Astrocyte (in vitro differentiated cells and primary cell): ENCODE measurements at regions not wholly inside any gene's neighbourhood (a gene's known extent, or its start where the extent isn't known, plus 50 kb on each side); places are given as distances from the start of the nearest gene placed in this dataset.

ENCODE experiments used
- DNase-seq: peaks from one replicate; pipeline ENCODE4 v3.0.0-alpha.2; 2010; ENCODE audit warnings: low read depth
- FAIRE-seq: peaks from 2 replicates; lab custom pipeline; 2011; peaks lifted over from hg19 to GRCh38; lab: Jason Lieb, UNC
- H2AFZ ChIP-seq: 2 replicates; pipeline ENCODE4 v1.6.0; 2012; ENCODE audit warnings: low read depth, low read length, inconsistent platforms
- H3K27ac ChIP-seq: 2 replicates; pipeline ENCODE4 v1.5.1; 2011; ENCODE audit warnings: low read depth, low read length, inconsistent platforms
- H3K27me3 ChIP-seq: 2 replicates; pipeline ENCODE4 v1.6.0; 2011; ENCODE audit warnings: low read length, inconsistent platforms; ENCODE audit not compliant: insufficient read depth
- H3K36me3 ChIP-seq: 2 replicates; pipeline ENCODE4 v1.5.1; 2011; ENCODE audit warnings: low read length, inconsistent platforms; ENCODE audit not compliant: insufficient read depth
- H3K4me1 ChIP-seq: 2 replicates; pipeline ENCODE4 v1.5.1; 2011; ENCODE audit warnings: low read length, inconsistent platforms; ENCODE audit not compliant: insufficient read depth
- H3K4me2 ChIP-seq: 2 replicates; pipeline ENCODE4 v1.6.0; 2012; ENCODE audit warnings: low read length, inconsistent platforms
- H3K4me3 ChIP-seq: 2 replicates; pipeline ENCODE4 v1.5.1; 2011; ENCODE audit warnings: low read depth, mild to moderate bottlenecking, low read length, inconsistent platforms; ENCODE audit not compliant: insufficient read depth
- H3K79me2 ChIP-seq: 2 replicates; pipeline ENCODE4 v1.6.0; 2012; ENCODE audit warnings: mild to moderate bottlenecking, low read length, inconsistent platforms; ENCODE audit not compliant: insufficient read depth
- H3K9ac ChIP-seq: 2 replicates; pipeline ENCODE4 v1.6.0; 2012; ENCODE audit warnings: mild to moderate bottlenecking, low read length, inconsistent platforms
- H3K9me3 ChIP-seq: 2 replicates; pipeline ENCODE4 v1.5.1; 2012; ENCODE audit warnings: low read depth, mild to moderate bottlenecking, low read length, inconsistent platforms; ENCODE audit not compliant: insufficient read depth
- H4K20me1 ChIP-seq: 2 replicates; pipeline ENCODE4 v1.6.0; 2012; ENCODE audit warnings: low read length, inconsistent platforms; ENCODE audit not compliant: insufficient read depth
- H3K27ac Mint-ChIP-seq: one replicate; pipeline ENCODE4 v1.8.0; 2021; ENCODE audit warnings: mild to moderate bottlenecking, mixed read lengths; ENCODE audit not compliant: unreplicated experiment
- H3K27me3 Mint-ChIP-seq: one replicate; pipeline ENCODE4 v1.8.0; 2021; ENCODE audit warnings: low read depth, mixed read lengths; ENCODE audit not compliant: unreplicated experiment
- H3K36me3 Mint-ChIP-seq: one replicate; pipeline ENCODE4 v1.8.0; 2021; ENCODE audit warnings: low read depth, mixed read lengths; ENCODE audit not compliant: unreplicated experiment
- H3K4me1 Mint-ChIP-seq: one replicate; pipeline ENCODE4 v1.8.0; 2021; ENCODE audit warnings: low read depth, mixed read lengths; ENCODE audit not compliant: unreplicated experiment
- H3K4me3 Mint-ChIP-seq: one replicate; pipeline ENCODE4 v1.8.0; 2021; ENCODE audit warnings: mild to moderate bottlenecking, moderate library complexity, mixed read lengths; ENCODE audit not compliant: unreplicated experiment
- H3K9me3 Mint-ChIP-seq: one replicate; pipeline ENCODE4 v1.8.0; 2021; ENCODE audit warnings: mild to moderate bottlenecking, mixed read lengths; ENCODE audit not compliant: unreplicated experiment
- EZH2 ChIP-seq: IDR thresholded peaks from 2 replicates; pipeline ENCODE4 v1.6.1; 2012; ENCODE audit warnings: mild to moderate bottlenecking, low read length, inconsistent platforms; ENCODE audit not compliant: insufficient read depth
- TF ChIP-seq, protein P1 (sequence below): IDR thresholded peaks from 2 replicates; pipeline ENCODE4 v1.5.1; 2011; ENCODE audit warnings: low read depth, mild to moderate bottlenecking, inconsistent platforms, low read length, moderate library complexity; ENCODE audit not compliant: insufficient read depth

DNA sequence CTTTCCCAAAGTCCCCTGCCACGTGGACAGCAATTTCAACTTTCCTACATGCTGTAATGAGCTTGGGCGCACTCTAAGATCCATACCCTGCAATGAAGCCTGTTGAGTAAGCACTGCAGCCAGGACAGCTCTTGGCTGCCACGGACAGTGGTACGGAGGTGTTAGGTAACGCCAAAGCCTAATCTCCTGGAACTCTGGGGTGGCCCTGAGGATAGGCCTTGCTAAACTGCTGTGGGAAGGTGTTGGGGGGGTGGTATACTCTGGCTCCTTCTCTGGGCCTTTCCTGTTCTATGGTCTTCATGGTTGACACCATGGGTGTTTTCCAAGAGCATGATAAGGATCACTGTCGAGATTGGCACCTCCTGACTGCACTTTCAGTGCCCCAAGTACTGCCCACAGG lies 66.4 kb upstream of the PITX1 start:
- Mint-ChIP-seq H3K9me3 (no peaks in the 10 kb centered on the region), H3K4me3 (no peak overlapping the region), H3K36me3 (no peaks in the 10 kb centered on the region), H3K27ac (no peak overlapping the region), H3K4me1 (no peaks in the 10 kb centered on the region), H3K27me3 (peaks cover 37% of the 10 kb centered on the region)
- no peak for FAIRE-seq
- Histone ChIP-seq H3K4me1 (no peaks in the 10 kb centered on the region), H3K27ac (no peak overlapping the region), H3K36me3 (no peaks in the 10 kb centered on the region), H3K9me3 (no peaks in the 10 kb centered on the region), H3K4me2 (no peak overlapping the region), H3K4me3 (no peak overlapping the region), H4K20me1 (no peaks in the 10 kb centered on the region), H3K27me3 (peaks cover 14% of the 10 kb centered on the region), H2AFZ (no peak overlapping the region), H3K79me2 (no peaks in the 10 kb centered on the region), H3K9ac (no peak overlapping the region)
- DNase-seq: no peak
- TF ChIP-seq, protein P1, sequence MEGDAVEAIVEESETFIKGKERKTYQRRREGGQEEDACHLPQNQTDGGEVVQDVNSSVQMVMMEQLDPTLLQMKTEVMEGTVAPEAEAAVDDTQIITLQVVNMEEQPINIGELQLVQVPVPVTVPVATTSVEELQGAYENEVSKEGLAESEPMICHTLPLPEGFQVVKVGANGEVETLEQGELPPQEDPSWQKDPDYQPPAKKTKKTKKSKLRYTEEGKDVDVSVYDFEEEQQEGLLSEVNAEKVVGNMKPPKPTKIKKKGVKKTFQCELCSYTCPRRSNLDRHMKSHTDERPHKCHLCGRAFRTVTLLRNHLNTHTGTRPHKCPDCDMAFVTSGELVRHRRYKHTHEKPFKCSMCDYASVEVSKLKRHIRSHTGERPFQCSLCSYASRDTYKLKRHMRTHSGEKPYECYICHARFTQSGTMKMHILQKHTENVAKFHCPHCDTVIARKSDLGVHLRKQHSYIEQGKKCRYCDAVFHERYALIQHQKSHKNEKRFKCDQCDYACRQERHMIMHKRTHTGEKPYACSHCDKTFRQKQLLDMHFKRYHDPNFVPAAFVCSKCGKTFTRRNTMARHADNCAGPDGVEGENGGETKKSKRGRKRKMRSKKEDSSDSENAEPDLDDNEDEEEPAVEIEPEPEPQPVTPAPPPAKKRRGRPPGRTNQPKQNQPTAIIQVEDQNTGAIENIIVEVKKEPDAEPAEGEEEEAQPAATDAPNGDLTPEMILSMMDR: no peak
- TF ChIP-seq EZH2: no peak

DNA sequence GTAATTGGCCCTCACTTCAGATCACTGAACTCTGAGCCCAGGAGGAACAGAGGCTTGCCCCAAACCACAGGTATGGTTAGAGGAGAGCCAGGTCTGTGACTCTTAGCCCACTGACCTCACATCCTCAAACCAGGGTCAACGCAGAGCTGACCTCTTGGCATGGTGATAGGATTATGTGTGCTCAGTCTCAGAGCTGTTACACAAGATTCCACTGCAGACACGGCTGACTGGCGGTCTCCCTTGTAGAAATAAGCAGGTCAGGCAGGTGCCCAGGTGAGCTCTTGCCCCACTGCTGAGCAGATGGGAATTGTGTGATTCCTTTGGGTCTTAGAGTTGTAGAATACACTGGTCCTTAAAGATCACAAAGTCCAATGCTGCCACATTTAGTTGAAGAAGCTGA lies 66.0 kb upstream of the PITX1 start:
- Mint-ChIP-seq H3K4me1 (no peaks in the 10 kb centered on the region), H3K4me3 (no peak overlapping the region), H3K36me3 (no peaks in the 10 kb centered on the region), H3K27me3 (peaks cover 39% of the 10 kb centered on the region), H3K9me3 (no peaks in the 10 kb centered on the region), H3K27ac (no peak overlapping the region)
- TF ChIP-seq, protein P1: no peak
- no peak for TF ChIP-seq EZH2
- no peaks in the 10 kb centered on the region for H3K36me3 ChIP-seq
- H3K9me3 ChIP-seq: no peaks in the 10 kb centered on the region
- FAIRE-seq (no peak), DNase-seq (no peak)
- H2AFZ ChIP-seq: no peak overlapping the region
- H3K27me3 ChIP-seq: peaks cover 14% of the 10 kb centered on the region
- no peak overlapping the region for H3K9ac ChIP-seq
- H4K20me1 ChIP-seq: no peaks in the 10 kb centered on the region
- H3K4me3 ChIP-seq: no peak overlapping the region
- H3K4me1 ChIP-seq: no peaks in the 10 kb centered on the region
- no peak overlapping the region for H3K4me2 ChIP-seq
- H3K27ac ChIP-seq: no peak overlapping the region
- no peaks in the 10 kb centered on the region for H3K79me2 ChIP-seq

DNA sequence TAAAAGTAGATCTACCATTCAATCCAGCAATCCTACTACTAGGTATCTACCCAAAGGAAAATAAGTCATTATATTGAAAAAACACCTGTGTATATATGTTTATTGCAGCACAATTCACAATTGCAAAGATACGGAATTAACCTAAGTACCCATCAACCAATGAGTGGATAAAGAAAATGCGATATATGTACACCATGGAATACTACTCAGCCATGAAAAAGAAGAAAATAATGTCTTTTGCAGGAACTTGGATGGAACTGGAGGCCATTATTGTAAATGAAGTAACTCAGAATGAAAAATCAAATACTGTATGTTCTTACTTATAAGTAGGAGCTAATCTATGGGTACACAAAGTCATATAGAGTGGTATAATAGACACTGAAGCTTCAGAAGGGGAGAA lies 63.4 kb upstream of the PITX1 start:
- Histone ChIP-seq H3K36me3 (no peaks in the 10 kb centered on the region), H3K4me1 (no peaks in the 10 kb centered on the region), H3K4me3 (no peak overlapping the region), H3K79me2 (no peaks in the 10 kb centered on the region), H3K27me3 (peaks cover 16% of the 10 kb centered on the region), H3K4me2 (no peak overlapping the region), H2AFZ (no peak overlapping the region), H3K27ac (no peak overlapping the region), H3K9me3 (no peaks in the 10 kb centered on the region), H3K9ac (no peak overlapping the region), H4K20me1 (no peaks in the 10 kb centered on the region)
- H3K27ac Mint-ChIP-seq: no peak overlapping the region
- DNase-seq (no peak), FAIRE-seq (no peak)
- H3K9me3 Mint-ChIP-seq: no peaks in the 10 kb centered on the region
- no peaks in the 10 kb centered on the region for H3K36me3 Mint-ChIP-seq
- H3K27me3 Mint-ChIP-seq: peaks cover 47% of the 10 kb centered on the region
- no peak overlapping the region for H3K4me3 Mint-ChIP-seq
- TF ChIP-seq, protein P1: no peak
- no peak for TF ChIP-seq EZH2
- H3K4me1 Mint-ChIP-seq: no peaks in the 10 kb centered on the region
